Urothelium cell line (cell line): ENCODE measurements at regions not wholly inside any gene's neighbourhood (a gene's known extent, or its start where the extent isn't known, plus 50 kb on each side); places are given as distances from the start of the nearest gene placed in this dataset.

Experiments used
- DNase-seq: peaks from one replicate; pipeline ENCODE4 v3.0.0; 2011; ENCODE audit warnings: low spot score, mixed read lengths
- FAIRE-seq: peaks from 2 replicates; lab custom pipeline; 2011; peaks lifted over from hg19 to GRCh38; lab: Jason Lieb, UNC

GRCh38 chr1:17877316-17877715 is 122.2 kb downstream of the ACTL8 start:
- DNase-seq (no peak), FAIRE-seq (no peak)

- no peak for FAIRE-seq
Observed at GRCh38 chr1:17877896-17878295, 122.8 kb downstream of the ACTL8 start.

GRCh38 chr1:17878837-17879236 is 123.7 kb downstream of the ACTL8 start:
- no peak for FAIRE-seq
- peak; percentile 32 for DNase-seq

More at GRCh38 chr1:17877896-17878295, 122.8 kb downstream of the ACTL8 start:
- no peak for DNase-seq

DNA sequence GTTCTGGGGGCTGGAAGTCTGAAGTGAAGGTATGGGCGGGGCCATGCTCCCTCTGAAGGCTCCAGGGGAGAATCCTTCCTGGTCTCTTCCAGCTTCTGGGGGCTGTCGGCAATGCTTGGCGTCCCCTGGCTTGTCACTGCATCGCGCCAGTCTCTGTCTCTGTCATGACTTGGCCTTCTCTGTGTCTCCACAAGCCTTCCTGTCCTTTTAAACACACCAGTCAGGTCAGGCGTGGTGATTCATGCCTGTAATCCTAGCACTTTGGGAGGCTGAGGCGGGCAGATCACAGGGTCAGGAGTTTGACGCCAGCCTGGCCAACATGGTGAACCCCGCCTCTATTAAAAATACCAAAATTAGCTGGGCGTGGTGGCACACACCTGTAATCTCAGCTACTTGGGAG is 125.3 kb downstream of the ACTL8 start:
- DNase-seq (no peak), FAIRE-seq (no peak)

DNA sequence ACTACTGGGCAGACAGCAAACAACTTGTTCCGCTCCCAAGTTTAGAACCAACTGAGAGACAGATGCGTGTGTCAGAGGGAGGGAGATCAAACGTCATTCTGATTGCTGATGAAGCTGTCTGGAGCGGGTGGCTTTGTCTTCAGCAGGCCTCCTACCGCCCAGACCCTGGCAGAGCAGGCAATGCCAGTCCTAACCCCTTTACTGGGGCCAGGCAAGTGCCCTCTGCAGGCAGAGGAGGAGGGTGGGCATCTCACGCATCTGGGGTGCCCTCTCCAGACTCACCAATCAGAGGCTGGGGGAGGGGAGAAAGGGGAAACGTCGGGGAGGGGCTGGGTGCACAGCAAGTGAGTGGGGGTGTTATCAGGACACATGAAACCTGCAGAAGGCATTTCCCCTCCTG is 126.6 kb downstream of the ACTL8 start:
- no peak for FAIRE-seq
- no peak for DNase-seq

DNA sequence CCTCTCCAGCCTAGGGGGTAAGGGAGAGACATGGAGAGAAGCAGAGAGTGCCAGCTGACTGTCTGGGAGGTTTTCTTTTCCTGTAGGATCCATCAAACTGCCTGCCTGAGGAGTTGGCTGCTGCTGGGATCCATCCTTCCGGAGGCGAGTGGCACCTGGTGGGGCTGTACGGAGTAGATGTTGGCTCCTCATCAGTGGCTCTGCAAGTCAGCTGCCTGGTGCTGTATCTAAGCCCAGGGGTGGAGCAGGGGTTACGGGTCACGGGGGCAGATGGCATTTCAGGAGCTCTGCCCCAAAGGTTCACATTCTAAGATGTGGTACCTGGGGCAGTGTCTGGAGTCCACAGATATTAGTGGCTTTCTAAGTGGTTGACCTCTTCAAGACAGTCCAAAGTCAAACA is 128.0 kb downstream of the ACTL8 start:
- no peak for DNase-seq
- no peak for FAIRE-seq

GRCh38 chr1:17883662-17884395 is 128.7 kb downstream of the ACTL8 start:
- DNase-seq, result no peak
- no peak for FAIRE-seq

- DNase-seq, result no peak
- FAIRE-seq, result no peak
Observed at GRCh38 chr1:17885663-17886320, 130.7 kb downstream of the ACTL8 start.

DNA sequence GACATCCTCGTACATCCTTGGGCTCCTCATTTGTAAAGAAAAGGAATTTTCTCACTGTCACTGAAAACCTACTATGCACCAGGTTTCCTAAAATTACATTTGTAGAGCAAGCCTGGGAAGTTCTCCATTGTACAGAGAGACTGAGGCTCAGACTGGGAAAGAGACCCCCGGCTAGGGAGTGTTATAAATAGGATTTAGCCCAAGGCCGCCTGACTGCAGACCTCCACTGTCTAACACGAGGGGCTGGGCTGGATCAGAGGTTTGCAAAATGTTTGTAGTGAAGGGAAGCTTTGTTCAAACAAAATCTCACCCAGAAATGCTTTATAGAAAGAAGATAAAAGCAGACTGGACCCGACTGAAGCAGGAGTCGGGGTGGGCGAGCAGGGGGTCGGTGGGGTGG is 131.3 kb downstream of the ACTL8 start:
- DNase-seq, result no peak
- no peak for FAIRE-seq

- DNase-seq (no peak), FAIRE-seq (no peak)
Observed at GRCh38 chr1:17886838-17887441, 131.8 kb downstream of the ACTL8 start.

DNA sequence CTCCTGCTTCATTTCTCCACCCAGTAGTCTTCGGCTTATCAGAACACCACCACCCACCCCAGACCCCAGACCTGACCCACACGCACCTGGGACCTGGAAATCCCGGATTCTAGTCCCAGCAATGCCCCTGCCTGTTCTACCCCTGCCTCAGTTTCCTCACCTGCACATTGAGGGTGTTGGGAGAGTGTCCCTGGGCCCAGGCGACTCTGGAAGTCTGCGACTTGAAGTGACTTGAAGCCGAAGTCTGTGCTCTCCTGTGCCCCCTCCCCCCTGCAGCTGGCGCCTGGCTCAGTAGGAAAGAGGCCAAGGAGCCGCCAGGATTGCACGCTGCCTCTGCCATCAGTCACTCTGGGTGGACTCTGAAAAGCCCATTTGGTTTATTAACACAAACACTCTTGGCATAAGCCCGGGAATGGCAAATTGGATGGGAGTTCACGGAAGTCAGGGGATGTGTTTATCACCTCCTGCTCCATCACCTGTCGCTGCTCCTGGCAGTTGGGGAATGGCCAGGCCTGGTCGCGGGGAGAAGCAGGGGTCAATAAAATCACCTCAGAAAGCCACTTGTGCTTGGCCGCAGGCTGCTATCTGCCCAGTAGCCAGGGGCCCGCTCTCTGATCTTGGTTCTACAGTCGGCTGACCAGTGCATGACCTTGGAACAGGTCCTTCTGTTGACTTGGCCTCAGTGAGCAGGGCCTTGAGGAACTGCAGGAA is 132.7 kb downstream of the ACTL8 start:
- no peak for FAIRE-seq
- no peak for DNase-seq

- FAIRE-seq (no peak), DNase-seq (no peak)
Observed at GRCh38 chr1:17890056-17890814, 135.1 kb downstream of the ACTL8 start.

GRCh38 chr1:17890815-17891191 is 135.7 kb downstream of the ACTL8 start:
- FAIRE-seq (no peak), DNase-seq (no peak)

- FAIRE-seq (no peak), DNase-seq (no peak)
Observed at GRCh38 chr1:17891205-17892110, 136.3 kb downstream of the ACTL8 start.

GRCh38 chr1:17892225-17892624 is 137.1 kb downstream of the ACTL8 start:
- DNase-seq, result no peak
- FAIRE-seq, result no peak

DNA sequence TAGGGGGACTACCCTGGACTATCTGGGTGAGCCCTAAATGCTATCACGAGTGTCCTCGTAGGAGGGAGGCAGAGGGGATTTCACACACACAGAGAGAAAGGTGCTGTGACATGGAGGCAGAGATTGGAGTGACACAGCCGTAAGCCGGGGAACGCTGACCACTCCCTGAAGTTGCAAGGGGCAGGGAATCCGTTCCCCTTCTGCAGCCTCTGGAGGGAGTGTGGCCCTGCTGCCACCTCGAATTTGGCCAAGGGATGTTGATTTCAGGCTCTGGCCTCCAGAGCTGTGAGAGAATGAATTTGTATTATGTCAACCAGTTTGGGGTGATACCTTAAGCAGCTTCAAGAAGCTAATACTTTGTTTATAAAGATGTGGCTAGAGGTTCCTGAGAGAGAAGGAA is 137.7 kb downstream of the ACTL8 start:
- no peak for FAIRE-seq

GRCh38 chr1:17893891-17894631 is 138.9 kb downstream of the ACTL8 start:
- no peak for FAIRE-seq
- no peak for DNase-seq

More for the DNA sequence above, 137.7 kb downstream of the ACTL8 start:
- no peak for DNase-seq

- FAIRE-seq (peak; percentile 5), DNase-seq (no peak)
Observed at GRCh38 chr1:17895401-17895800, 140.3 kb downstream of the ACTL8 start.

DNA sequence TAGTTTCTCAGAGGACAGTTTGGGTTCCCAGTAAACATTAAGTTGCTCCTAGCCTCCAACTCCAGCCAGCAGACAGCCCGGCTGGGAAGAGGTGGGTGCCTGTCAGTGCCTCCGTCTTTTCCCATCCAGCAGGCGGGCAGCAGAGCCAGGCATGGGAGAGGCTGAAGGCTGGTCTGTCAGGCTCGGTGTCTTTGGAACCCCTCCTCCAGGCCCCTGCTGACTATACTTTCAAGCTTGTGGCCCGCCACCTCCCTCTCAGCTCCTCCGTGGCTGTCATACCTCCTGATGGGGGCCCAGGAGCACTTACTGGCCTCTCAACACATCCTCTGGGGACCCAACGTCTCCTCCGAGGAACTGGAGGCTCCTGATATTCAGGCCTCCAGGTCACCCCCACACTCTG is 140.9 kb downstream of the ACTL8 start:
- DNase-seq (no peak), FAIRE-seq (no peak)
